Astrocyte of the cerebellum (primary cell): ENCODE measurements at regions not wholly inside any gene's neighbourhood (a gene's known extent, or its start where the extent isn't known, plus 50 kb on each side); places are given as distances from the start of the nearest gene placed in this dataset.

Experiments
- DNase-seq: peaks from one replicate; pipeline ENCODE4 v3.0.0-alpha.2; 2011; ENCODE audit warnings: low read depth
- H3K4me3 ChIP-seq: 2 replicates; pipeline ENCODE4 v1.5.1; 2011; ENCODE audit warnings: mild to moderate bottlenecking, low read depth, low read length, moderate library complexity
- in situ Hi-C: cut with HindIII; loops from 2 replicates; pipeline ENCODE4 v1.10.0; 2017; ENCODE audit warnings: low sequenced_read_pairs
- TF ChIP-seq, protein P1 (sequence below): IDR thresholded peaks from 2 replicates; pipeline ENCODE4 v1.5.1; 2012; ENCODE audit warnings: low read length, low read depth, moderate library complexity, mild to moderate bottlenecking; ENCODE audit errors: missing control alignments

- in situ Hi-C loops, result no loop called here
- DNase-seq, result no peak
- H3K4me3 ChIP-seq, result no peak overlapping the region
- TF ChIP-seq, protein P1, sequence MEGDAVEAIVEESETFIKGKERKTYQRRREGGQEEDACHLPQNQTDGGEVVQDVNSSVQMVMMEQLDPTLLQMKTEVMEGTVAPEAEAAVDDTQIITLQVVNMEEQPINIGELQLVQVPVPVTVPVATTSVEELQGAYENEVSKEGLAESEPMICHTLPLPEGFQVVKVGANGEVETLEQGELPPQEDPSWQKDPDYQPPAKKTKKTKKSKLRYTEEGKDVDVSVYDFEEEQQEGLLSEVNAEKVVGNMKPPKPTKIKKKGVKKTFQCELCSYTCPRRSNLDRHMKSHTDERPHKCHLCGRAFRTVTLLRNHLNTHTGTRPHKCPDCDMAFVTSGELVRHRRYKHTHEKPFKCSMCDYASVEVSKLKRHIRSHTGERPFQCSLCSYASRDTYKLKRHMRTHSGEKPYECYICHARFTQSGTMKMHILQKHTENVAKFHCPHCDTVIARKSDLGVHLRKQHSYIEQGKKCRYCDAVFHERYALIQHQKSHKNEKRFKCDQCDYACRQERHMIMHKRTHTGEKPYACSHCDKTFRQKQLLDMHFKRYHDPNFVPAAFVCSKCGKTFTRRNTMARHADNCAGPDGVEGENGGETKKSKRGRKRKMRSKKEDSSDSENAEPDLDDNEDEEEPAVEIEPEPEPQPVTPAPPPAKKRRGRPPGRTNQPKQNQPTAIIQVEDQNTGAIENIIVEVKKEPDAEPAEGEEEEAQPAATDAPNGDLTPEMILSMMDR, result no peak
Observed at GRCh38 chr12:59100585-59100984, 180.3 kb upstream of the LRIG3 start.

GRCh38 chr12:59097876-59098275, 177.6 kb upstream of the LRIG3 start:
- TF ChIP-seq, protein P1, result no peak
- H3K4me3 ChIP-seq, result no peak overlapping the region
- DNase-seq, result no peak
- in situ Hi-C loops, result loop anchor here (25.0 kb wide), 1 partner anchor 561 kb away; no protein-coding TSS in a partner anchor

- TF ChIP-seq, protein P1, result no peak
- in situ Hi-C loops, result loop anchor here (25.0 kb wide), 1 partner anchor 559 kb away; no protein-coding TSS in a partner anchor
- no peak for DNase-seq
- H3K4me3 ChIP-seq, result no peak overlapping the region
Observed at GRCh38 chr12:59096246-59096645, 175.9 kb upstream of the LRIG3 start.

DNA sequence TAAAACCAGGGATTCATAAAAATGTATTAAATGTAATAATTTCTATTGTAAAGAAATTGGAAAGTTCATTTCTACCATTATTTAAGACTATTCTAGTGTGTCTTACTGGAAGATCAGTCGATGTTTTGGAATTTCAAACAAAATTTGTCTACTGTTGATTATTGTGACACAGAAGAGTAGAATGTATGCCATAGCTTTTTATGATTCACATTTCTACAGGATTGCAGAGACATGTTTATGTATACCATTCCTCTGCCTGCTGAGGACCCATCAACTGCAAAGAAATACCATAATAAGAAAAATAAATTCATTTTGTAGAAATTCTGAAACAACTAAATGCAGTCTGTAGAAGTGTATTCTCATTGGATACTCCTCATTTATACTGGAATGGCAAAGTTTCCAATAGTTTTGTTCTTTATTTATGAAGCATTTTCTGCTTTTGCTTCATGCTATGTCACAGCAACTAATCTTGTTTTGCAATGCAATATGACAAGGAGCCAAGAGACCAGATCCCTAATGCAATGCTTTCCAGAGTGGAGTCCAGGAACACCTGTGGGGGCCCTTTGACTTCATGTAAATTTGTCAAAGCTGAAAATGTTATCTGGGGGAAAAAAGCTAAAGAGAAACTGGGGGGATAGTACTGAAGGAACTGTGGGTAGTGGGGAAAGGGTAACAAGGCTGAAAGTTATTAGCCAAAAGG, 172.9 kb upstream of the LRIG3 start:
- in situ Hi-C loops, result loop anchor here (25.0 kb wide), 1 partner anchor 556 kb away; no protein-coding TSS in a partner anchor
- TF ChIP-seq, protein P1, result no peak
- no peak for DNase-seq

GRCh38 chr12:59088673-59089072, 168.4 kb upstream of the LRIG3 start:
- DNase-seq, result no peak
- in situ Hi-C loops, result loop anchor here (25.0 kb wide), 1 partner anchor 551 kb away; no protein-coding TSS in a partner anchor
- H3K4me3 ChIP-seq, result no peak overlapping the region
- TF ChIP-seq, protein P1, result no peak

More for the DNA sequence above, 172.9 kb upstream of the LRIG3 start:
- no peak overlapping the region for H3K4me3 ChIP-seq

DNA sequence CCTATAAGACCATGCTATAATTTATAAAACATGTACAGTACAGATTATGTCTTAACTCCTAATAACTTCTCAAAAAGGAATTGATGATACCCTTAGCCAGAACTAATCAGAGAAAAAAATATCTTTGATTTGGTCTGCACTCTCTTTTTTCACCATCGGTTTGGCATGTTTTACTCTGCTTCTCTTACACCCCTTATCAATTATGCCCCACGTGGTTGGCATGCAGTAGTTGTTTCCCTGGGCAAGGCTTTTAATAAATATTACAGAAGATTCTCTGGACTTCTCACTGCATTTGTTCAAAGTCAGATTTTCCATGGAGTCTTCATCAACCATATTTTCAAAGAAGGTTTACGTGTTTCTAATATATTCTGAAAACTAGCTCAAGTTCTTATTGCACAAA, 167.4 kb upstream of the LRIG3 start:
- H3K4me3 ChIP-seq, result no peak overlapping the region
- DNase-seq, result no peak
- in situ Hi-C loops, result loop anchor here (25.0 kb wide), 1 partner anchor 550 kb away; no protein-coding TSS in a partner anchor
- TF ChIP-seq, protein P1, result no peak
